CD4-positive, alpha-beta T cell treated with Interleukin-10 for 1 hour (primary cell): ENCODE measurements at regions not wholly inside any gene's neighbourhood (a gene's known extent, or its start where the extent isn't known, plus 50 kb on each side); places are given as distances from the start of the nearest gene placed in this dataset.
"Not testable (repeated sequence)": the region's sequence is repeated elsewhere in the genome, so short reads cannot be mapped to it uniquely, and the experiment has no call there.

Source experiments
- DNase-seq: peaks from one replicate; pipeline ENCODE4 v3.0.0-alpha.2; 2020

- DNase-seq = no peak
These were observed 558.8 kb upstream of the ADAMTS16 start for GRCh38 chr5:4581289-4581688.

- DNase-seq = no peak
These were observed 555.1 kb upstream of the ADAMTS16 start for GRCh38 chr5:4584982-4585381.

GRCh38 chr5:4613440-4613839 is 526.7 kb upstream of the ADAMTS16 start:
- no peak for DNase-seq

GRCh38 chr5:4614088-4614487 is 526.0 kb upstream of the ADAMTS16 start:
- no peak for DNase-seq

GRCh38 chr5:4615369-4615768 is 524.8 kb upstream of the ADAMTS16 start:
- not testable (repeated sequence) for DNase-seq

- DNase-seq = no peak
These were observed 514.8 kb upstream of the ADAMTS16 start for GRCh38 chr5:4625206-4625896.

GRCh38 chr5:4627131-4627530 is 513.0 kb upstream of the ADAMTS16 start:
- no peak for DNase-seq

- no peak for DNase-seq
These were observed 512.2 kb upstream of the ADAMTS16 start for GRCh38 chr5:4627929-4628328.

- no peak for DNase-seq
These were observed 511.3 kb upstream of the ADAMTS16 start for GRCh38 chr5:4628645-4629385.

GRCh38 chr5:4630031-4630430 is 510.1 kb upstream of the ADAMTS16 start:
- no peak for DNase-seq

GRCh38 chr5:4634342-4634741 is 505.8 kb upstream of the ADAMTS16 start:
- DNase-seq = no peak

- no peak for DNase-seq
These were observed 503.8 kb upstream of the ADAMTS16 start for GRCh38 chr5:4636378-4636777.

- no peak for DNase-seq
These were observed 500.2 kb upstream of the ADAMTS16 start for GRCh38 chr5:4639946-4640345.

- DNase-seq = no peak
These were observed 499.3 kb upstream of the ADAMTS16 start for GRCh38 chr5:4640795-4641194.

- DNase-seq = no peak
These were observed 497.6 kb upstream of the ADAMTS16 start for GRCh38 chr5:4642525-4642924.

- no peak for DNase-seq
These were observed 496.9 kb upstream of the ADAMTS16 start for GRCh38 chr5:4643190-4643589.

GRCh38 chr5:4643960-4644359 is 496.2 kb upstream of the ADAMTS16 start:
- DNase-seq = no peak

- DNase-seq = no peak
These were observed 493.3 kb upstream of the ADAMTS16 start for GRCh38 chr5:4646715-4647375.

- DNase-seq = no peak
These were observed 492.2 kb upstream of the ADAMTS16 start for GRCh38 chr5:4647955-4648354.

GRCh38 chr5:4651806-4652565 is 488.1 kb upstream of the ADAMTS16 start:
- DNase-seq = no peak

GRCh38 chr5:4653475-4653874 is 486.7 kb upstream of the ADAMTS16 start:
- no peak for DNase-seq

- no peak for DNase-seq
These were observed 480.3 kb upstream of the ADAMTS16 start for GRCh38 chr5:4659851-4660250.

GRCh38 chr5:4661326-4661725 is 478.8 kb upstream of the ADAMTS16 start:
- no peak for DNase-seq
